ES-I3 (cell line): ENCODE measurements at regions not wholly inside any gene's neighbourhood (a gene's known extent, or its start where the extent isn't known, plus 50 kb on each side); places are given as distances from the start of the nearest gene placed in this dataset.

ENCODE experiments used
- H3K36me3 ChIP-seq: 2 replicates; pipeline ENCODE4 v1.6.1; 2013; ENCODE audit warnings: mild to moderate bottlenecking, low read length, control low read depth, moderate library complexity; ENCODE audit not compliant: insufficient read depth
- H3K4me1 ChIP-seq: 2 replicates; pipeline ENCODE4 v1.6.1; 2013; ENCODE audit warnings: mild to moderate bottlenecking, control low read depth, low read length; ENCODE audit not compliant: insufficient read depth
- H3K9ac ChIP-seq: 2 replicates; pipeline ENCODE4 v1.6.1; 2013; ENCODE audit warnings: low read depth, mild to moderate bottlenecking, low read length, moderate library complexity
- H3K9me3 ChIP-seq: 2 replicates; pipeline ENCODE4 v1.6.1; 2013; ENCODE audit warnings: mild to moderate bottlenecking, low read length, moderate library complexity; ENCODE audit not compliant: control insufficient read depth, insufficient read depth

GRCh38 chr2:235201756-235202155 lies 249.9 kb downstream of the SH3BP4 start:
- H3K4me1 ChIP-seq: peaks cover 3% of the 10 kb centered on the region; the same call in 1 of the 2 replicates
- no peaks in the 10 kb centered on the region for H3K9me3 ChIP-seq
- no peak overlapping the region for H3K9ac ChIP-seq
- H3K36me3 ChIP-seq: no peaks in the 10 kb centered on the region

DNA sequence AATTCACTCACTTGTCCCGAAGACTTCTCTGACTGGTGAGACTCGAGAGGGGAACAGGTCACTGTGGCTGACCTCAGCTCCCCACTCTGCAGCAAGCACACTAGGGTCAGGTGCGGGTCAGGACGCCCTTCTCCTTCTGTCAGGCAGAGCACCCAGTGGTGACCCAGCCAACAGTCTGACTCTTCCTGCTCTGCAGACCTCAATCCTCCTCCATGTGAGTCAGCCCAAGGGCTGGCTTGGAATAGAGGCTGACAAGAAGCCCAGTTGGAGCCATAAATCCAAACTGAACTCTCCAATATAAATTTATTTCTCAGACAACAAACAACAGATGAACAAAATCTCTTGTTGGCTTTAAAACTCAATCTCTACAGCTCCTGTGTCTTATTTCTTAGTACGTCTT lies 253.1 kb downstream of the SH3BP4 start:
- no peaks in the 10 kb centered on the region for H3K36me3 ChIP-seq
- no peaks in the 10 kb centered on the region for H3K9me3 ChIP-seq
- no peak overlapping the region for H3K9ac ChIP-seq
- H3K4me1 ChIP-seq: peaks cover 3% of the 10 kb centered on the region; the same call in 1 of the 2 replicates

DNA sequence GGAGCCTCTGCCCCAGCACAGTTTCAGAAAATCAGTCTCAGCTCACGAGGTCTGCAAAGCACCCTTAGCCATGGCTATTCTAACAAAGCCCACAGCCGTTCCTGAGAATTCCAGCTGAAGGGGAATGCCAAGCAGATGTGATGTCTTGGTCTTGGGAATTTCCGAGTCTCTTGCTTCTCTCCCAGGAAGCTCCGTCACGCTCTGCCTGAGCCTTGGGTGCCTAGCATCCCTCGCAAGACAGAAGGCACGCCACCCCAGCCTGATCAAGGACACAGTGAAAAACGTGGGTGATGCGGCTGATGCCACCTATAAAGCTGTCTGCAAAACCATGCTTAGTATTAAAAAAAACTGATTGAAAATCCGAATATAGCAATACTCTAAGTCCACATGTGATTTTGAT lies 254.6 kb downstream of the SH3BP4 start:
- H3K36me3 ChIP-seq: no peaks in the 10 kb centered on the region
- H3K9me3 ChIP-seq: no peaks in the 10 kb centered on the region
- H3K9ac ChIP-seq: no peak overlapping the region
- H3K4me1 ChIP-seq: peaks cover 3% of the 10 kb centered on the region; the same call in 1 of the 2 replicates

- Histone ChIP-seq H3K4me1 (peaks cover 3% of the 10 kb centered on the region; the same call in 1 of the 2 replicates), H3K36me3 (no peaks in the 10 kb centered on the region), H3K9ac (no peak overlapping the region), H3K9me3 (no peaks in the 10 kb centered on the region)
These were observed 255.3 kb downstream of the SH3BP4 start for GRCh38 chr2:235206980-235207579.

GRCh38 chr2:235211056-235211455 lies 259.2 kb downstream of the SH3BP4 start:
- Histone ChIP-seq H3K9me3 (no peaks in the 10 kb centered on the region), H3K9ac (no peak overlapping the region), H3K4me1 (peaks cover 12% of the 10 kb centered on the region), H3K36me3 (no peaks in the 10 kb centered on the region)

GRCh38 chr2:235212501-235213158 lies 260.8 kb downstream of the SH3BP4 start:
- Histone ChIP-seq H3K36me3 (no peaks in the 10 kb centered on the region), H3K4me1 (peaks cover 10% of the 10 kb centered on the region), H3K9ac (no peak overlapping the region), H3K9me3 (no peaks in the 10 kb centered on the region)

- no peaks in the 10 kb centered on the region for H3K9me3 ChIP-seq
- no peaks in the 10 kb centered on the region for H3K36me3 ChIP-seq
- no peak overlapping the region for H3K9ac ChIP-seq
- H3K4me1 ChIP-seq: peaks cover 10% of the 10 kb centered on the region
These were observed 263.4 kb downstream of the SH3BP4 start for GRCh38 chr2:235215248-235215647.

DNA sequence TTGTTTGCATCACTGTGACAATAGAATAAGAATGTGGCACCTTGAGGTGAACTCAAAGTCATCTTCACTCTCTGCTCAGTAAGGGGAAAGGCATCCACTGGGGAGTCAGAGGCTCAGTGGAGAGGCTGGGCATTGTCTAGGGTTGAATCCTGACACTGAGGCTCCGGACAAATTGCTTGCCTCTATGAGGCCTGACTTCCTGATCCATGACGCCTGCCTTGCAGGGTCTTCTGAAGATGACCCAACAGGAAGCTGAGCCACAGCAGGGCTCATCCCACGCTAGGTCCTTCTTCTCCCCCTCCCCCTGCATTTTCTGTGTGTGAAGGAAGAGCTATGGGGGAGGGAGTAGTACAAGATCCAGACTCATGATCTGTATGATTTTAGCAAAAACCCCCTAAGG lies 265.1 kb downstream of the SH3BP4 start:
- H3K9ac ChIP-seq: no peak overlapping the region
- no peaks in the 10 kb centered on the region for H3K9me3 ChIP-seq
- H3K36me3 ChIP-seq: no peaks in the 10 kb centered on the region
- H3K4me1 ChIP-seq: peaks cover 10% of the 10 kb centered on the region

DNA sequence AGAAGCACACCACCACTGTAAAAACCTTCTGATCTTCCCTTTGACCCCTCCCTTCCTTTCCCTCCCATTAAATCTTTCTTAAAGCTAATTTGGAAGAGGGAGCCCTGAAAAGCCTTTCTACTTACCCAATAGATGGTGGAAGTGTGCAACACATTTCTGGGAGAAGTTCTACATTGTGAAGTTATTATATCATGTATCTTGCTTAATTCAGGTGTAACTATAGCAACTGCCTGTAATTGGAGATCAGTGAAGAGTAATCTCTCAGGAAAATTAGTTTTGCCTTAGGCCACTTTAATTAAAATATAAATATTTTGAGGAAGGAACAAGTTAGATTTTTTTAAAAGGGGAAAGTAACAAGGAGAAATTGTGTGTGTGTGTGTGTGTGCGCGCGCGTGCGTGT lies 266.0 kb downstream of the SH3BP4 start:
- H3K9ac ChIP-seq: no peak overlapping the region
- H3K9me3 ChIP-seq: no peaks in the 10 kb centered on the region
- H3K36me3 ChIP-seq: no peaks in the 10 kb centered on the region
- peaks cover 3% of the 10 kb centered on the region; the same call in 1 of the 2 replicates for H3K4me1 ChIP-seq

- H3K9ac ChIP-seq: no peak overlapping the region
- H3K9me3 ChIP-seq: no peaks in the 10 kb centered on the region
- H3K4me1 ChIP-seq: no peaks in the 10 kb centered on the region
- H3K36me3 ChIP-seq: no peaks in the 10 kb centered on the region
These were observed 266.7 kb downstream of the SH3BP4 start for GRCh38 chr2:235218486-235218907.

- Histone ChIP-seq H3K4me1 (no peaks in the 10 kb centered on the region), H3K9me3 (no peaks in the 10 kb centered on the region), H3K36me3 (no peaks in the 10 kb centered on the region), H3K9ac (no peak overlapping the region)
These were observed 267.2 kb downstream of the SH3BP4 start for GRCh38 chr2:235219048-235219447.

DNA sequence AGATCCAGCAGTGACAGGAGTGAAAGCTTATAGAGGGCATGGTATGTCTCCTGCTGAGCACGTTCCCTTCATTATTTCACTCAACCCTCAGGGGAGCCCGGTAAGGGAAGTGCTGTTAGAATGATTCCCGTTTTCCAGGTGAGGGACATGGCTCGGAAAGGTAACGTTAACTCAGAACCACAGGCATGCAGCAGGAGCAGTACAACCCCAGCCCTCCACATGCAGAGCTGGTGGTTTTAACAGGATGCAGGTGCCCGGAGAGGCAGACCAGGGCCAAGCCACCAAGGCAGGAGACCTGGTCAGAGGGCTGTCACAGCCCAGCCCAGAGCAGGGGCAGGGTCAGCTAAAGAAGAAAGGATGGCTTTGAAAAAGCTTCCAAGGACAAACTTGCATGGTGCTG lies 268.5 kb downstream of the SH3BP4 start:
- no peak overlapping the region for H3K9ac ChIP-seq
- H3K9me3 ChIP-seq: no peaks in the 10 kb centered on the region
- H3K4me1 ChIP-seq: no peaks in the 10 kb centered on the region
- no peaks in the 10 kb centered on the region for H3K36me3 ChIP-seq

- Histone ChIP-seq H3K9me3 (no peaks in the 10 kb centered on the region), H3K9ac (no peak overlapping the region), H3K36me3 (no peaks in the 10 kb centered on the region), H3K4me1 (no peaks in the 10 kb centered on the region)
These were observed 270.8 kb upstream of the AGAP1 start for GRCh38 chr2:235223011-235223410.

- H3K9me3 ChIP-seq: no peaks in the 10 kb centered on the region
- no peak overlapping the region for H3K9ac ChIP-seq
- no peaks in the 10 kb centered on the region for H3K4me1 ChIP-seq
- H3K36me3 ChIP-seq: no peaks in the 10 kb centered on the region; the same call in 1 of the 2 replicates
These were observed 269.4 kb upstream of the AGAP1 start for GRCh38 chr2:235224410-235224809.

DNA sequence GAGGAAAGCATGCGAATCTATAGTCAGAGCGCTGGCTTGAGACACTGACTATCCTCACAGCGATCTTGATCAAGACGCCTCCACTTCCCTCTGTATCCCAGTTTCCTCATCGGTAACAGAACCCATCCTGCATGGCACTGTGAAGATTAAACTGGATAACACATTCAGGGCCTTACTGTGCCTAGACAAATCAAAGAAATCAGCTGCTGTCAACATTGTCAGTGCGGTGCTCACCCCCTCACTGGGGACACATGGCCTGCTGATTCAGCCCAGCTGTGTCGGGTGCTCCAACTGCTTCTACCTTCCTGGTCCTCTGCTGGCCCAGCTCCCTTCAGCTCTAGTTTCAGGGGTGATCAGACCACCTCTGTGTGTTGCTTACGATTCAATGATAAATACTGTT lies 268.6 kb upstream of the AGAP1 start:
- H3K9ac ChIP-seq: no peak overlapping the region
- no peaks in the 10 kb centered on the region for H3K4me1 ChIP-seq
- no peaks in the 10 kb centered on the region for H3K9me3 ChIP-seq
- no peaks in the 10 kb centered on the region; the same call in 1 of the 2 replicates for H3K36me3 ChIP-seq
